ENCODE measurements at regions not wholly inside any gene's neighbourhood (a gene's known extent, or its start where the extent isn't known, plus 50 kb on each side); places are given as distances from the start of the nearest gene placed in this dataset.

GRCh38 chr2:18151237-18151636 lies 272.8 kb downstream of the KCNS3 start:
- TF ChIP-seq, protein P1, sequence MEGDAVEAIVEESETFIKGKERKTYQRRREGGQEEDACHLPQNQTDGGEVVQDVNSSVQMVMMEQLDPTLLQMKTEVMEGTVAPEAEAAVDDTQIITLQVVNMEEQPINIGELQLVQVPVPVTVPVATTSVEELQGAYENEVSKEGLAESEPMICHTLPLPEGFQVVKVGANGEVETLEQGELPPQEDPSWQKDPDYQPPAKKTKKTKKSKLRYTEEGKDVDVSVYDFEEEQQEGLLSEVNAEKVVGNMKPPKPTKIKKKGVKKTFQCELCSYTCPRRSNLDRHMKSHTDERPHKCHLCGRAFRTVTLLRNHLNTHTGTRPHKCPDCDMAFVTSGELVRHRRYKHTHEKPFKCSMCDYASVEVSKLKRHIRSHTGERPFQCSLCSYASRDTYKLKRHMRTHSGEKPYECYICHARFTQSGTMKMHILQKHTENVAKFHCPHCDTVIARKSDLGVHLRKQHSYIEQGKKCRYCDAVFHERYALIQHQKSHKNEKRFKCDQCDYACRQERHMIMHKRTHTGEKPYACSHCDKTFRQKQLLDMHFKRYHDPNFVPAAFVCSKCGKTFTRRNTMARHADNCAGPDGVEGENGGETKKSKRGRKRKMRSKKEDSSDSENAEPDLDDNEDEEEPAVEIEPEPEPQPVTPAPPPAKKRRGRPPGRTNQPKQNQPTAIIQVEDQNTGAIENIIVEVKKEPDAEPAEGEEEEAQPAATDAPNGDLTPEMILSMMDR (IDR thresholded peaks at IDR 0.05) = no peak
- no peak for TF ChIP-seq POLR2A (IDR thresholded peaks at IDR 0.05)

All from esophagus squamous epithelium (tissue), 4 donors.